Prostate gland (tissue), 2 donors: ENCODE measurements at regions not wholly inside any gene's neighbourhood (a gene's known extent, or its start where the extent isn't known, plus 50 kb on each side); places are given as distances from the start of the nearest gene placed in this dataset.

Source experiments
- POLR2A ChIP-seq: fragments of 450-650 bp; IDR thresholded peaks from one replicate; pipeline ENCODE4 v1.6.1; 2016; ENCODE audit warnings: antibody characterized with exemption, mild to moderate bottlenecking
- TF ChIP-seq, protein P1 (sequence below), 4 experiments: fragments of 200-600 bp in 2 of 4; fragments of 450-650 bp in 2 of 4; sonication (generic) in 2 of 4; IDR thresholded peaks; 1 replicate in 3 of 4; 2 replicates in 1 of 4; pipeline ENCODE4 v1.5.1; 2016 to 2019; ENCODE audit warnings: antibody characterized with exemption in 4 of 4, mild to moderate bottlenecking in 2 of 4, moderate library complexity in 2 of 4

DNA sequence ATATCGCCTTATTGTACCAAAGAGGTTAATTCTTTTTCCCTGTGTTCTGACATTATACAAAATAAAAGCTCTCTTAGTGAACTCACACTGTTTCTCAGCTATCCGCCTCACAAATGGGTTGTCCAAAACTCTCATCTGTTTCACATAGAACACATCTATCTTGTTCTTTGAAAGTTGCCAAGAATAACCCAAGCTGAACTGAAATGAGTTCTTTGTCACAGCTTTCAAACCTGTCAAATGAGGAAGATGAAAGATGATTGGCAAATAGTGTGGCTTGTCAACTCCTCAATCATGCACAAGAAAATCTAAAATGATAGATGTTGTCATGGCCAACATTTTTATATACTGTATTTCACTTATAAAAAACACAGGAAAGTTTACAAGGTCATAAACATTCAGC, 168.1 kb upstream of the OSTN start:
- TF ChIP-seq, protein P1, sequence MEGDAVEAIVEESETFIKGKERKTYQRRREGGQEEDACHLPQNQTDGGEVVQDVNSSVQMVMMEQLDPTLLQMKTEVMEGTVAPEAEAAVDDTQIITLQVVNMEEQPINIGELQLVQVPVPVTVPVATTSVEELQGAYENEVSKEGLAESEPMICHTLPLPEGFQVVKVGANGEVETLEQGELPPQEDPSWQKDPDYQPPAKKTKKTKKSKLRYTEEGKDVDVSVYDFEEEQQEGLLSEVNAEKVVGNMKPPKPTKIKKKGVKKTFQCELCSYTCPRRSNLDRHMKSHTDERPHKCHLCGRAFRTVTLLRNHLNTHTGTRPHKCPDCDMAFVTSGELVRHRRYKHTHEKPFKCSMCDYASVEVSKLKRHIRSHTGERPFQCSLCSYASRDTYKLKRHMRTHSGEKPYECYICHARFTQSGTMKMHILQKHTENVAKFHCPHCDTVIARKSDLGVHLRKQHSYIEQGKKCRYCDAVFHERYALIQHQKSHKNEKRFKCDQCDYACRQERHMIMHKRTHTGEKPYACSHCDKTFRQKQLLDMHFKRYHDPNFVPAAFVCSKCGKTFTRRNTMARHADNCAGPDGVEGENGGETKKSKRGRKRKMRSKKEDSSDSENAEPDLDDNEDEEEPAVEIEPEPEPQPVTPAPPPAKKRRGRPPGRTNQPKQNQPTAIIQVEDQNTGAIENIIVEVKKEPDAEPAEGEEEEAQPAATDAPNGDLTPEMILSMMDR (IDR thresholded peaks at IDR 0.05): no peak
- TF ChIP-seq POLR2A: no peak
